ENCODE measurements at regions not wholly inside any gene's neighbourhood (a gene's known extent, or its start where the extent isn't known, plus 50 kb on each side); places are given as distances from the start of the nearest gene placed in this dataset.

GRCh38 chr1:37153116-37154100 lies 119.1 kb upstream of the GRIK3 start:
- peaks cover 4% of the 10 kb centered on the region for H3K36me3 Mint-ChIP-seq (ENCODE audit: unreplicated experiment)
- no peak for DNase-seq
- no peak overlapping the region for H3K4me3 Mint-ChIP-seq (ENCODE audit: unreplicated experiment)
- no peak for TF ChIP-seq CTCF (IDR thresholded peaks at IDR 0.05; ENCODE audit: partially characterized antibody, unreplicated experiment)
- peaks cover 5% of the 10 kb centered on the region for H3K9me3 Mint-ChIP-seq (ENCODE audit: unreplicated experiment)
- peaks cover 2% of the 10 kb centered on the region for H3K27me3 Mint-ChIP-seq (ENCODE audit: unreplicated experiment)
- H3K27ac Mint-ChIP-seq (ENCODE audit: unreplicated experiment): no peak overlapping the region
- H3K4me1 Mint-ChIP-seq (ENCODE audit: low read depth, unreplicated experiment): peaks cover 4% of the 10 kb centered on the region

GRCh38 chr1:37156646-37157045 lies 122.3 kb upstream of the GRIK3 start:
- no peak for TF ChIP-seq CTCF (IDR thresholded peaks at IDR 0.05; ENCODE audit: partially characterized antibody, unreplicated experiment)
- H3K36me3 Mint-ChIP-seq (ENCODE audit: unreplicated experiment): peaks cover 4% of the 10 kb centered on the region
- H3K27me3 Mint-ChIP-seq (ENCODE audit: unreplicated experiment): peaks cover 8% of the 10 kb centered on the region
- no peak overlapping the region for H3K27ac Mint-ChIP-seq (ENCODE audit: unreplicated experiment)
- DNase-seq: no peak
- no peak overlapping the region for H3K4me3 Mint-ChIP-seq (ENCODE audit: unreplicated experiment)
- H3K9me3 Mint-ChIP-seq (ENCODE audit: unreplicated experiment): peaks cover 2% of the 10 kb centered on the region
- H3K4me1 Mint-ChIP-seq (ENCODE audit: low read depth, unreplicated experiment): no peaks in the 10 kb centered on the region

- TF ChIP-seq CTCF (IDR thresholded peaks at IDR 0.05; ENCODE audit: partially characterized antibody, unreplicated experiment): no peak
- Mint-ChIP-seq H3K36me3 (ENCODE audit: unreplicated experiment) (peaks cover 4% of the 10 kb centered on the region), H3K4me1 (ENCODE audit: low read depth, unreplicated experiment) (no peaks in the 10 kb centered on the region), H3K4me3 (ENCODE audit: unreplicated experiment) (no peak overlapping the region), H3K27ac (ENCODE audit: unreplicated experiment) (no peak overlapping the region), H3K9me3 (ENCODE audit: unreplicated experiment) (peaks cover 2% of the 10 kb centered on the region), H3K27me3 (ENCODE audit: unreplicated experiment) (peaks cover 8% of the 10 kb centered on the region)
- no peak for DNase-seq
Measured at GRCh38 chr1:37157634-37158033, 123.3 kb upstream of the GRIK3 start.

- peaks cover 8% of the 10 kb centered on the region for H3K27me3 Mint-ChIP-seq (ENCODE audit: unreplicated experiment)
- no peak overlapping the region for H3K4me3 Mint-ChIP-seq (ENCODE audit: unreplicated experiment)
- no peaks in the 10 kb centered on the region for H3K4me1 Mint-ChIP-seq (ENCODE audit: low read depth, unreplicated experiment)
- peaks cover 4% of the 10 kb centered on the region for H3K36me3 Mint-ChIP-seq (ENCODE audit: unreplicated experiment)
- H3K9me3 Mint-ChIP-seq (ENCODE audit: unreplicated experiment): peaks cover 2% of the 10 kb centered on the region
- no peak for DNase-seq
- TF ChIP-seq CTCF (IDR thresholded peaks at IDR 0.05; ENCODE audit: partially characterized antibody, unreplicated experiment): no peak
- no peak overlapping the region for H3K27ac Mint-ChIP-seq (ENCODE audit: unreplicated experiment)
Measured at GRCh38 chr1:37158113-37158749, 123.9 kb upstream of the GRIK3 start.

GRCh38 chr1:37159102-37159501 lies 124.8 kb upstream of the GRIK3 start:
- H3K9me3 Mint-ChIP-seq (ENCODE audit: unreplicated experiment): peaks cover 2% of the 10 kb centered on the region
- H3K36me3 Mint-ChIP-seq (ENCODE audit: unreplicated experiment): peaks cover 4% of the 10 kb centered on the region
- no peak overlapping the region for H3K27ac Mint-ChIP-seq (ENCODE audit: unreplicated experiment)
- TF ChIP-seq CTCF (IDR thresholded peaks at IDR 0.05; ENCODE audit: partially characterized antibody, unreplicated experiment): no peak
- peaks cover 8% of the 10 kb centered on the region for H3K27me3 Mint-ChIP-seq (ENCODE audit: unreplicated experiment)
- no peak for DNase-seq
- H3K4me1 Mint-ChIP-seq (ENCODE audit: low read depth, unreplicated experiment): no peaks in the 10 kb centered on the region
- H3K4me3 Mint-ChIP-seq (ENCODE audit: unreplicated experiment): no peak overlapping the region

All from glutamatergic neuron (in vitro differentiated cells).